IPS-15b (cell line): ENCODE measurements at regions not wholly inside any gene's neighbourhood (a gene's known extent, or its start where the extent isn't known, plus 50 kb on each side); places are given as distances from the start of the nearest gene placed in this dataset.

Source experiments
- H3K27me3 ChIP-seq: one replicate; pipeline ENCODE4 v1.6.1; 2013; ENCODE audit warnings: low read length; ENCODE audit not compliant: control insufficient read depth, insufficient read depth
- H3K36me3 ChIP-seq: one replicate; pipeline ENCODE4 v1.6.1; 2013; ENCODE audit warnings: low read length; ENCODE audit not compliant: control insufficient read depth, insufficient read depth
- H3K4me1 ChIP-seq: one replicate; pipeline ENCODE4 v1.6.1; 2013; ENCODE audit warnings: mild to moderate bottlenecking, low read length; ENCODE audit not compliant: control insufficient read depth, insufficient read depth
- H3K4me3 ChIP-seq: one replicate; pipeline ENCODE4 v1.5.1; 2013; ENCODE audit warnings: low read depth, low read length
- H3K9ac ChIP-seq: one replicate; pipeline ENCODE4 v1.6.1; 2013; ENCODE audit warnings: low read depth, mild to moderate bottlenecking, low read length
- H3K9me3 ChIP-seq: one replicate; pipeline ENCODE4 v1.6.1; 2013; ENCODE audit warnings: mild to moderate bottlenecking, low read length; ENCODE audit not compliant: control insufficient read depth, insufficient read depth

- Histone ChIP-seq H3K4me3 (no peak overlapping the region), H3K36me3 (no peaks in the 10 kb centered on the region), H3K9ac (no peak overlapping the region), H3K4me1 (peaks cover 2% of the 10 kb centered on the region), H3K9me3 (no peaks in the 10 kb centered on the region), H3K27me3 (peaks cover 2% of the 10 kb centered on the region)
Observed at GRCh38 chr4:182968917-182969650, 51.9 kb upstream of the DCTD start.

- H3K36me3 ChIP-seq, result no peaks in the 10 kb centered on the region
- peaks cover 2% of the 10 kb centered on the region for H3K4me1 ChIP-seq
- no peaks in the 10 kb centered on the region for H3K27me3 ChIP-seq
- H3K9me3 ChIP-seq, result no peaks in the 10 kb centered on the region
- H3K4me3 ChIP-seq, result no peak overlapping the region
- H3K9ac ChIP-seq, result no peak overlapping the region
Observed at GRCh38 chr4:182967403-182967802, 50.2 kb upstream of the DCTD start.
